ENCODE measurements at regions not wholly inside any gene's neighbourhood (a gene's known extent, or its start where the extent isn't known, plus 50 kb on each side); places are given as distances from the start of the nearest gene placed in this dataset.

DNA sequence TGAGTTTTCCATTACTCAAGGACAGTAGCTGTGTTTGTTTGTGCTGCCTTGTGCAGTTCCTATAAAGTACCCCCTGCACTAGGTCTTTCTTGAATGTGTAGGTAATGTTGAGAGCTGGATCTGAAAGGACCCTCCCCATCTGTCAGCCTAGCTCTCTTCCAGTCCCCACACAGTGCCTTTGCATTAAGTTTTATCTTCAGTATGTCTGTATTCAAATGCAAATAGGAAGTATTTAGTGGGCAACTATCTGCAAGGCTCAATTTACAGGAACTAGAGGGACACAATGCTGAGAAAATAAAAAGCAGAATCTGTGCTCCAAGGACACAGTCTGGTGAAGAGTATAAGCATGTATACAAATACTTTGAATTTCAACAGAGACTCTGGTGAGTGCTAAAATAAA lies 558.5 kb downstream of the RFC3 start:
- TF ChIP-seq GATA2 (IDR thresholded peaks at IDR 0.05; ENCODE audit: low read depth, low read length) (no peak), GATA3 (IDR thresholded peaks at IDR 0.05; ENCODE audit: low read depth, low read length) (no peak)

All from SH-SY5Y (cell line).